IPS-18c (cell line): ENCODE measurements at regions not wholly inside any gene's neighbourhood (a gene's known extent, or its start where the extent isn't known, plus 50 kb on each side); places are given as distances from the start of the nearest gene placed in this dataset.
"Not testable (repeated sequence)": the region's sequence is repeated elsewhere in the genome, so short reads cannot be mapped to it uniquely, and the experiment has no call there.

Source experiments
- H3K4me3 ChIP-seq: 2 replicates; pipeline ENCODE4 v1.7.0; 2013; ENCODE audit warnings: low read depth, mild to moderate bottlenecking, low read length, moderate library complexity; ENCODE audit not compliant: insufficient read depth
- H3K9me3 ChIP-seq: one replicate; pipeline ENCODE4 v1.6.1; 2013; ENCODE audit warnings: mild to moderate bottlenecking, low read length, moderate library complexity; ENCODE audit not compliant: control insufficient read depth, insufficient read depth

GRCh38 chr5:124883681-124884080 is 137.2 kb upstream of the ZNF608 start:
- H3K9me3 ChIP-seq, result peaks cover 2% of the 10 kb centered on the region
- H3K4me3 ChIP-seq, result no peak overlapping the region

GRCh38 chr5:124884114-124884513 is 137.7 kb upstream of the ZNF608 start:
- Histone ChIP-seq H3K4me3 (no peak overlapping the region), H3K9me3 (peaks cover 2% of the 10 kb centered on the region)

GRCh38 chr5:124885490-124885889 is 139.1 kb upstream of the ZNF608 start:
- H3K4me3 ChIP-seq, result no peak overlapping the region
- no peaks in the 10 kb centered on the region for H3K9me3 ChIP-seq

GRCh38 chr5:124887223-124887622 is 140.8 kb upstream of the ZNF608 start:
- H3K4me3 ChIP-seq, result no peak overlapping the region
- no peaks in the 10 kb centered on the region for H3K9me3 ChIP-seq

DNA sequence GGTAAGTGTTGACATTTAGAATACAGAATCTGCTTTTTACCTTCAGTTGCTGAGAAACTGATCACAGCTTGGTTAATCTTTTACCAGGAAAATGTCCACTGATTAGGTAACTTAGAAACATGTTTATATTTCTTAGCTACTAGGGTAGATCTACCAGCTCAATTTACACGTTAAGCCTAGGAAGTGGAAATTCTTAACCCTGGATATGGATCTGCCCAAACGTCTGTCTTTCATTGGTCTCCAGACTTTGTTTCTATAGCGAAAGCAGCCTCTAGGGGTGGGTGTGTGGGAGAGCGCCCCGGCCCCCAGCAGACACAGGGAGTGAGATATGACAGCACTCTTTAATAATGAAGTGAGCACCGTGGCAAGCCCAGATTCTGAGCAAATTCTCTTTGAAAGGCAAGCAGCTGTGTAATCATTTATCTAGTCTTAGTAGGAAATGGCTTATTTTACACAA is 141.6 kb upstream of the ZNF608 start:
- H3K4me3 ChIP-seq, result no peak overlapping the region
- H3K9me3 ChIP-seq, result no peaks in the 10 kb centered on the region

- Histone ChIP-seq H3K9me3 (no peaks in the 10 kb centered on the region), H3K4me3 (no peak overlapping the region)
These were observed 142.4 kb upstream of the ZNF608 start for GRCh38 chr5:124888622-124889485.

GRCh38 chr5:124889486-124889825 is 143.0 kb upstream of the ZNF608 start:
- H3K9me3 ChIP-seq, result no peaks in the 10 kb centered on the region
- H3K4me3 ChIP-seq, result no peak overlapping the region

DNA sequence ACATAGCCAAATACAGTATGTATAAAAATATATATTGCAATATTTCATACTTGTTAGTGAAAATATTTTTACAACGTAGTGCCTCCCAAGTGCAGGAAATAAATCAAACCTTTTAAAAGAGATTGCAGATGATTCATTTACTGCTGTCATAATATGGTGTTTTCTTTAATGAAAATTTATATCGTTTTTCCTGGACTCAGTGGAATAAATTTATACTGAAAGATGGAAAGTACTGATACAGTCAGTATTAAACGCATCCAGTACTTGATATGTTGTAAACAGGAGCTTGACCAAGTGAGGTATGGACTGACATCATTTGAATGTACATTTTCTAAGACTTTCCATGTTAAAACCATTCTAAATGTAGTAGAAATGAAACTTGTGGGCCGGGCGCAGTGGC is 143.4 kb upstream of the ZNF608 start:
- Histone ChIP-seq H3K9me3 (no peaks in the 10 kb centered on the region), H3K4me3 (no peak overlapping the region)

DNA sequence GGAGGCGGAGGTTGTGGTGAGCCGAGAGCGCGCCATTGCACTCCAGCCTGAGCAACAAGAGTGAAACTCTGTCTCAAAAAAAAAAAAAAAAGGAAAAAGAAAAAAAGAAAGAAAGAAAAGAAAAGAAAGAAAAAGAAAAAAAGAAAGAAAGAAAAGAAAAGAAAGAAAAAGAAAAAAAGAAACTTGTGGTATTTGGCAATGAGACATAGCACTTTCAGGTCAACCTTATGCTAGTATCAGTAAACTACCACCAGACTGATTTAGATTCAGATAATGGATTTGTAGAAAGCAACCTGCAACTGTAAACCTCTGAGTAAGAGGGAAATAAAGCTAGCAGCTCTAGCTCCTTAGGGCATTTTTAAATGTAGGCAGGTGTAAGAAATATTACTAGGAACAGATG is 144.0 kb upstream of the ZNF608 start:
- H3K9me3 ChIP-seq, H3K4me3 ChIP-seq: not testable (repeated sequence)

GRCh38 chr5:124891179-124891578 is 144.7 kb upstream of the ZNF608 start:
- H3K4me3 ChIP-seq, result no peak overlapping the region
- no peaks in the 10 kb centered on the region for H3K9me3 ChIP-seq

DNA sequence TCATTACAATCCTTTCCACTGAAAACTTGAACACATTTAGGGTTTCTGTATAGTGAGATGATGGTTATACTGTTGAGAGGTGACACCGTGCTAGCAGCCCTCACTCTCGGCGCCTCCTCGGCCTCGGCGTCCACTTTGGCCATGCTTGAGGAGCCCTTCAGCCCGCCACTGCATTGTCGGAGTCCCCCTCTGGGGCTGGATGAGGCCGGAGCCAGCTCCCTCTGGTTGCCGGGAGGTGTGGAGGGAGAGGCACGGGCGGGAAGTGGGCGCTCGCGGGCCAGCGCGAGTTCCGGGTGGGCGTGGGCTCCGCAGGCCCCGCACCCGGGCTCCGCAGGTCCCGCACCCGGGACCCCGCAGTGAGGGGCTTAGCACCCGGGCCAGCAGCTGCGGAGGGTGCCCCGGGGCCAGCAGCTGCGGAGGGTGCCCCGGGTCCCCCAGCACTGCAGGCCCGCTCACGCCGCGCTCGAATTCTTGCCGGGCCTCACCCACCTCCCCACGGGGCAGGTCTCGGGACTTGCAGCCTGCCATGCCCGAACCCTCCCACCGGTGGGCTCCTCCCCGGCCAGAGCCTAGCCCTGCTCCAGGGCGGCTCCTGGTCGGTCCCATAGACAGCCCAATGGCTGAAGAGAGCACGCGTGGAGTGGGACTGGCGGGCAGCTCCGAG is 145.9 kb upstream of the ZNF608 start:
- Histone ChIP-seq H3K9me3 (no peaks in the 10 kb centered on the region), H3K4me3 (no peak overlapping the region)

- H3K9me3 ChIP-seq, result no peaks in the 10 kb centered on the region
- no peak overlapping the region for H3K4me3 ChIP-seq
These were observed 148.1 kb upstream of the ZNF608 start for GRCh38 chr5:124894541-124894940.

DNA sequence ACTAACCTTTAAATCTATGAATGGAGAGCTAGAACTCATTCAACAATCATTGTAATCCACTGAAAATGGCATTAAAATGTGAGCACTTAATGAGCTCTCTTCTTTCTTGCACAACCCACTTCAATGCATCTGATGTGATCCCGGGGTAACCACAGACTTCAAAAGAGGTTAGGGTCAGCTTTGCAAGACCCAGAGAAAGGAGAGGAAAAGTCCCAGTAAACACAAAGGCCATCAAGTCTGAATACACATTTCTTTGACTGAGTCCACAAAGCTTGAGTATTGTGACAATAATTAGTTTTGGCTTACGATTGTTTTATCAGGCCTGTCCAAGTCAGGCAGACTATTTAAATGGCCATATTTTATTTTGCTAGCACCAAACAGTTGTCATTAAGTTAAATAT is 148.8 kb upstream of the ZNF608 start:
- H3K9me3 ChIP-seq, result no peaks in the 10 kb centered on the region
- no peak overlapping the region for H3K4me3 ChIP-seq

DNA sequence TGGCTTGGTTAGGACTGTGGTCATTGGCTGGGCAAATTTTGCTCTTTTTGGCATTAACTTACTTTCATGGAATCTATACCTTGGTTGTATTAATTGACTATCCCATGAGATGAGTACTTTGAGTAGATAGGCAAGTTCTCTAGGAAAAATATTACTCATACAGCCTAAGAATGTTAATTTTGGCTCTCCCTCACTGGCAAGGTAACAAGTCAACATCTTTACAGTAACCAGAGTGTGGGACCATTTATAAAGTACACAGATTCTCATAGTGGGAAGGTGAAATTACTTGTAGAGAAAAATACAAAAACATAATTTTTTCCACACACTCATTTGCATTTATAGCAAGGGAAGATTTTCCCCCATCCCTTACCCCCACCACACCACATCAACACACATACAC is 154.6 kb upstream of the ZNF608 start:
- H3K4me3 ChIP-seq, result no peak overlapping the region
- H3K9me3 ChIP-seq, result no peaks in the 10 kb centered on the region

DNA sequence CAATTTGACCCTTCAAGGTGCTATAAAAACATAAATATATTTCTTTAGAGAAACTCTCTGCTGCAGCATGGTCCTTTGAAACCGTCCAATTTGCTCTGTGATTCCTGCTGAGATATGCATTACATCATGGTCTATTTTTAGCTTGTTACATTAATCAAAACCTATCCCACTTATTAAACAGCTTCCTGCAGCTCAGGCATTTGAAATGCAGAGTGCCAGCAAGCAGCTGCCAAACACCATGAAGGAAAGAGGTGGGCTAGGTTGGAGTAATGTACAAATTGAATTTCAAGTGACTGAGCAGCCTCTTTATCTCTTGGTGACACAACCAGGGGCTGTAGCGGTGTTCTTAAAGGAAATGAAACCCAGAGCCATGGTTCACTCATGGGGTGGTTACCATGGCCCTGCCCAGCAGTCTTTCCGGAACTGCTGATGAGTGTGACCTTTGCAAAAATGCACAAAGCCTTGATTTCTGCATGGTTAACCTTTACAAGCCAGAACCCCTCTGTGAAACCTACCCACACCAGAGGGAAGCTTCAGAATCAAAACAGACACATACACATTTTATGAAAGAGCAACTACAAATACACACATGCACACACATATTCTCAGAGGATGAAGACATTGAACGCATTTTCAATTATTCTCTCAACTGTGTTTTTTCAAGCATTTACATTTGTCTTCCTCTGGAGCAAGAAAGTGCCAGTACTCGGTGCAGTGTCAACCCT is 155.8 kb upstream of the ZNF608 start:
- no peak overlapping the region for H3K4me3 ChIP-seq

DNA sequence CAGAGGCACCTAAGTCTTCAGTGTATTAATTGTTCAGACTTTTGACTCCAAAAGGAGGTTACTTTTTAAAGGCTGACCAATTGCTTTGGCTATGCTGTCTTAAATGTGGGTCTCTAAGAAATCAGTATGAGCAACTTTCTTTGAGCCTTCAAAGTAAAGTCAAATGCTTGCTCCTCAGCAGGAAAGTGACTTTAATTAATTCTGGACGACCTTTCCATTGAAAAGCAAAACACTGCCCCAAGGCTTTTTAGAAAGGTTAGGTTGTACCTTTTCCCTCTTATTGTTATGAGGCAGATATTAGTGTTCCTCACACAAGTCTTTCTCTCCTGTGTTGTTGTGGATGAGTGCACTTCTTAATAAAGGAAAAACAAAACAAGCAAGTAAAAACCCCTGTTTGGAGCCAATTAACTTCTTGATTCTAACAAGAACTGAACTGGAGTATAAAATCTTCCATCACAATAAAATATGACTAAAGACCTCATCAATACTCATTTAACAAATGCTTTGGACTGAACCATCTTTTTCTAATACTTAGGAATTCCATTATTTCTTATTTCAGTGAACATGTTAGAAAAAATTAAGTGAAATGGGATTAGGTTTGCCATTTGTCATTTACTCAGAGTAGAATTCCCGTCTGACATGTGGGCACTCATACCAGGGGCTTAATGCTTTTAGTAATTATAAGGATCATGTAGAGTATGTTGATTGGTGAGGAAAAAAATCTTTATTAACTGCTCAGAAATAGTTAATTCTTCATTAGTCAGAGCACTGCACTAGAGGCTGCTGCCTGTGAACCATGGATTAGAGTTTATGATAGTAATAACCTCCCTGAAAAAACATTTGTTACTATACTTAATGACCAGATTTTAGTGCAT is 159.1 kb upstream of the ZNF608 start:
- Histone ChIP-seq H3K9me3 (no peaks in the 10 kb centered on the region), H3K4me3 (no peak overlapping the region)

More for the DNA sequence above, 155.8 kb upstream of the ZNF608 start:
- no peaks in the 10 kb centered on the region for H3K9me3 ChIP-seq
